Suppressor macrophage treated with lipopolysaccharide for 1 hour (primary cell): ENCODE measurements at regions not wholly inside any gene's neighbourhood (a gene's known extent, or its start where the extent isn't known, plus 50 kb on each side); places are given as distances from the start of the nearest gene placed in this dataset.
"Not testable (repeated sequence)": the region's sequence is repeated elsewhere in the genome, so short reads cannot be mapped to it uniquely, and the experiment has no call there.

Experiments used
- DNase-seq, 3 donors: peaks; one replicate each; pipeline ENCODE4 v3.0.0-alpha.2; 2020 to 2022

DNA sequence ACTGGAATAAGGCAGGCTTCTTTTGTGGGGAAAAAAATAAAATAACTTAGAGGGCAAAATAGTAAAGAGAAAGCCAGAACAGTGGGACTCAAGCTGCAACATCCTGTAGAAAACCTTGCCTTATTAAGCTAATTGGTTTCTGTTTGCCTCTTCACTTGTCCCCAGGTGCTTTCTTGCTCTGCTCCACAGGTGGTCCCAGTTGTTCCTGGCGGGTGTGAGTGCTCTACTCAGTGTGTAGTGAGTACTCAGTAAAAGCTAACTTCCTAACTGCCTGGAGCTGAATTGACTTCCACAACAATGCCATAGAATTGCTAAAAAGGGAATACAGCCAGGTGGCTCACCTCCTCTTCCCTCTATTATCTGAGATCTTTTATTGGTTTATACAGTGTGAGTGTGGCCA lies 930.2 kb downstream of the C4orf33 start:
- no peak for DNase-seq

DNA sequence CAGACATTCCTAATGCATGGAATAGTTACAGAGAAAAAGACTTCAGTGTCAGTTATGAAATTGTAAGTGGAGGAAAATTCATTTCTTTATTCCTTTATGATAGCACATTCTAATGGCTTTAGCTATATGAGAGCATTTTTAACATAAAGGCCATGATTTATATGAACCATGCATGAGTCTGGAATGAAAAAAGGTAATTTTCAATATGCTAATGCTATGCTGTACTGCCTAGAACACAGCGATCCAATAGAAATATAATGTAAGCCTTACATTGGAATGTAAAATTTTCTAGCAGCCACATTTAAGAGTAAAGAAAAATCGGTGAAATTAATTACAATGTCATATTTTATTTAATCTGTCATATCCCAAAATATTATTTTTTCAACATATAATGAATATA lies 932.0 kb downstream of the C4orf33 start:
- DNase-seq: no peak

DNA sequence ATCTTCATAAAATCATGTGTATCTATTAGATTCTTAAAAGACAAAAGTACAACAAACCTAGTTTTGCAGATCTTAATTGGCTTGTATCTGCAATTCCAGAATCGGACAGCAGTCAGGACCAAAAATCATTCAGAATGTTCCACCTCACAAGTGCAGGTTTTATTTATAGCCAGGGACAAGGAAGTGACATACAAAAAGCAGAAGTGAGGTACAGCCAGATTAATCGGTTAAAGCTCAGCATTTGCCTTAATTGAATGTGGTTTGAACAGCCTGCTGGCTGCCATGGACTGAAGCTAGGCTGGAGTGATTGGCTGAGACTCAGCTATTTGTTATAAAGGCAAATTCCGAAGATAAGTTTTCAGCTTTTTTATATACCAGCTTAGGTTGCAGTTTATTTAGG lies 932.6 kb downstream of the C4orf33 start:
- peak in 2 of 3 donors; percentile 1 to 4 for DNase-seq

DNA sequence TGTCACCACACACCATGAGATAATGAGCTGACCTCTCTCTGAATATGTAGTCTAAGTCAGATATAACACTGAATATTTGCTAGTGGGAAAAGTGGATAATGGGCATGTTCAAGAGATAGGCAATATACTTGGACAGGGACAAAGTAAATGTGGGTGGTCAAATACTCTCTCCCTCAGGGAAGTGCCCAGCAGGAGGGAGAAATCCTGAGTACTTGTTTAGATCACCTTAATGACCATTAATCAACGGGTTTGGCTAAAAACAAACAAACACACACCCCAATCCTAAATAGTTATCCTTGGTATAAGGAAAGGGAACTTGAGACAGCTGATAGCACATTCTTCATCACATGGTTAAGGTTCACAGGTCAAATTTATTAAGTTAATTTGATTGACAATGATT lies 933.5 kb downstream of the C4orf33 start:
- no peak for DNase-seq

DNA sequence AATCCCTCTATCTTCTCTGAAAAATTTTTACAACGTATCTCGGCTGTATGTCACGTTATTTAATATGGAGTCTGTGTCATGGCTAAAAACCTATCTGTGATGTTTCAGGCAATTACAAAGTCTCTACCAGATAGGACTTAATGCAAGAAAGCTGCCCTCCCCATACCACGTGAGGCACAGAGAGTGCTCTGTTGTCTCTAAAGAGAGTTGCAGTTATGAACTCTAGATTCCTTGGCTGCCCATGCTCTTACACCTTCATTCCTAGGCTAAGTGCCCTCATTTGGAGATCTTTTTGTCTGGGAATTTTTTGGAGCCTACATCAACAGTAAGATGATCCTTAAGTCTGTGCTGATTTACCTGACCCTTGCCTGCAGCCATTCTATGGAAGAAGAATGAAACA lies 935.9 kb downstream of the C4orf33 start:
- no peak for DNase-seq

DNA sequence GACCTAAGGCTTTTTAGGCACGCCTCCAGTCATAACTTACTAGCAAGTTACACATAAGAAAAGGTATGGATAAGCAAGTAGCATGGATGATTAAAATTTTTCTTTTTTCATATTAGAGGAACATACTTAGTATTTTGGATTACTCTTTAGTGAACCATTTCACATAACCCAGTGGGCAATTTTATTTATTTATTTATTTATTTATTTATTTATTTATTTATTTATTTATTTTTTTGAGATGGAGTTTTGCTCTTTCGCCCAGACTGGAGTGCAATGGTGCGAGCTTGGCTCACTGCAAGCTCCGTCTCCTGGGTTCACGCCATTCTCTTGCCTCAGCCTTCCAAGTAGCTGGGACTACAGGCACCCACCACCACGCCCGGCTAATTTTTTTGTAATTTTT lies 937.7 kb downstream of the C4orf33 start:
- DNase-seq: not testable (repeated sequence)

DNA sequence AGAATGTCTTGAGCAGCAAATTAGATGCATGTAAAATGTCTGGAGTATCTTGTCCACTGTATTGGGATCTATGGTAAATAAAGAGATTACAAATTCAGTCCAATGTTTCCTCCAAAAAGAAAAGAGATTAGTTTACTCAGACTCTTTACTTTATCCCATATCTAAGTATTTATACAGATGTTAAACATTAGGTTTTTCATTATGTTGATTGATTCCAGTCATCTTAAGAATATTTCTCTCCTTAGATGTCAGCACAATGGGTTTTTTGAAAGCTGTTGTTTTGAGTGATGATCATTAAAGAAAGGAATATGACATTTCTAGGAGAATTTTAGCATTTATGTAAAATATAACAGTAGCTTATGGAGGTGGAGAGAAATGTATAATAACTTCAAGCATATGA lies 938.9 kb downstream of the C4orf33 start:
- no peak for DNase-seq

DNA sequence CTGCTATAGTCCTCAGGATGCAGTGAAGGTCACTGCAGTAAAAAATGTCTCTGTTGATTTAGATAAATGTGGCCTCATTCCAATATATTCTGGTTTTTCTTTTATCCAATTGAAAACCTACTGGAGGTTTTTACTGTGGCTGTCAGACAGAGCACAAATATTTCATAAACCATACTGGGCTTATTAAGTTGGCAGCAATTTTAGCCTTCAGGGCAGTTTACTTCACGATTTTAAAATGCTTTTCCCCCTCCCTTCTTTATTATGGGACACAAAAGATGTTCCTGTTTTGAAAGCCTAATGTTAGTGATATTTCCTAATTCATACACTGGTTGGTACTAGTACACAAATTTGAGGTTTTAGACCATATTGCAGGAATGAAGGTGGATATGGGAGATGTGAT lies 939.4 kb downstream of the C4orf33 start:
- no peak for DNase-seq

DNA sequence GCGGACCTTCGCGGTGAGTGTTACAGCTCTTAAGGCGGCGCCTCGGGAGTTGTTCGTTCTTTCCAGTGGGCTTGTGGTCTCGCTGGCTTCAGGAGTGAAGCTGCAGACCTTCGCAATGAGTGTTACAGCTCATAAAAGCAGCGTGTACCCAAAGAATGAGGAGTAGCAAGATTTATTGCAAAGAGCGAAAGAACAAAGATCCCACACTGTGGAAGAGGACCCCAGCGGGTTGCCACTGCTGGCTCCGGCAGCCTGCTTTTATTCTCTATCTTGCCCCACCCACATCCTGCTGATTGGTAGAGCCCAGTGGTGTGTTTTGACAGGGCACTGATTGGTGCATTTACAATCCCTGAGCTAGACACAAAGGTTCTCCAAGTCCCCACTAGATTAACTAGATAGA lies 941.9 kb downstream of the C4orf33 start:
- not testable (repeated sequence) for DNase-seq

DNA sequence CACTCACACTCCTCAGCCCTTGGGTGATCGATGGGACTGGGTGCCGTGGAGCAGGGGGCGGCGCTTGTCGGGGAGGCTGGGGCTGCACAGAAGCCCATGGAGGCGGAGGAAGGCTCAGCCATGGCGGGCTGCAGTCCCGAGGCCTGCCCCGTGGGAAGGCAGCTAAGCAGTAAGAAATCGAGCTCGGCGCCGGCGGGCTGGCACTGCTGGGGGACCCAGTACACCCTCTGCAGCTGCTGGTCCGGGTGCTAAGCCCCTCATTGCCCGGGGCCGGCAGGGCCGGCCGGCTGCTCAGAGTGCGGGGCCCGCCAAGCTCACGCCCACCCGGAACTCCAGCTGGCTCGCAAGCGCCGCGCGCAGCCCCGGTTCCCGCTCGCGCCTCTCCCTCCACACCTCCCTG lies 942.6 kb downstream of the C4orf33 start:
- not testable (repeated sequence) for DNase-seq

DNA sequence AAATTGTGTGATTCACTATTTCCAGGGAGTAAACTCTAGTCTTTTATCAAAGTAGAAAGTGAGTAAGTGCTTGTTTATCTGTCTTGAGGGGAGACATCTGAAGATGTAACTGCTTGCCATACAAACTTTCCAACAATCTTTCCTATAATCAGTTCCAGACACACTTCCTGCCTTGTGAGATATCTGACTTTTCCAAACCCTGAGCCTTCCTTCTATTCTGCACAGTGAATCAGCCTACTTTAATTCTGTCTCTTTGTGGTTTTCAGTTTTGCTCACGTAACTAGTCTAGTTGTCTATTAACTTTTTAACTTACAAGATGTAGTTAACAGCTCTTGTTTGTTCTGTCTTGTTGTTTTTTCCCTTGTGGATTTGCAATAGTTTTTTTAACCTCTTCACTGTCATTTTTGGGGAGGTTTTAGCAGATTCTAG lies 947.8 kb downstream of the C4orf33 start:
- no peak for DNase-seq

DNA sequence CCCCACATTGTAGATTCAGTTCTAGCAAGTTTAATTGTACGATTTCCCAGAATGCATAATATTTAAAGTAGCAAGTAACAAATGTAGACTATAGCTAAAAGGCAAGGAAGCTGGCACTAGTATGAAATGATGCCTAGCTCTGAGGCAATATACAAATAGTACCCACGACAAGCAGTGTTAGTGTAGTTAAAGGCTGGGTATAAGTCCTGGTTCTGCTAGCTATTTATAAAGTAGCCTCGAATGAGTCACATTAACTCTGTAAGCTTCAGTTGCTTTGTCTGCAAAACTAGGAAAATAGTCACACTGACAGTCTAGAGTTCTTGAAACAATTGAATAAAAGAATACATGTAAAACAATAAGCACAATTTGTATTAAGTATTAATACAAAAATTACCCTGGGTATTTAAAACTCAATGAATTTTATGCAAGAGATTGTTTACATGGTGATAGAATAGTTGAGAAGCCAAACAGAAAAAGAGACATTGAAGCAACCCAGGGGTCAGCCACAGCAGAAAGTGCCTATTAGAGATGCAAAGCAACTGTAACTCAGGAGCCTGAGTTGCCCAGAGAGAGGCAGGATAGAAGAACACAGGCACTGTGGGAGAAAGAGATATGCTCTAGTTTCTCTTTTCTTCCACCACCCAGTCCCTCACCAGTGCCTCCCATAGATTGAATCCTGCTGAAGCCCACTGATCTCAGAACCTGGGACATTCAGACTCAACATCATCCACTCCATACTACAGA lies 949.0 kb downstream of the C4orf33 start:
- DNase-seq: no peak

DNA sequence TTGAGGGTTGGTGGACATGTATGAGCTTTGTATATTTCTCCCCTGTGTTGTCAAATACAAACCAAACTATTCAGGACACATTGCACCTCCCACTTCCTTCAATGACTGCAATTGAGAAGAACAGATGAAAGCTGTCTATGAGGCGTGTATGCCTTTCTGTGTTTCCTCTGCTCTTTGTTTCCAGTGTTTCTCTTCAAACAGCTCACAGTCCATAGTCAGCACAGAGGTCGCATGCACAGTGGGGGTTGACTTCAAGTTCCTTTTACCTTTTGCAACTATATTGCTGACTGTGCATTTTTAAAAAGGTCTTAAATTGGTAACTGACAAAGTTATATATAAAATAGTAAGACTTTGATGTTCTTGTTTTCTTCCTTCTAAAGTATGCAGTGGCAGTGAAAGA lies 957.8 kb downstream of the C4orf33 start:
- no peak for DNase-seq

DNA sequence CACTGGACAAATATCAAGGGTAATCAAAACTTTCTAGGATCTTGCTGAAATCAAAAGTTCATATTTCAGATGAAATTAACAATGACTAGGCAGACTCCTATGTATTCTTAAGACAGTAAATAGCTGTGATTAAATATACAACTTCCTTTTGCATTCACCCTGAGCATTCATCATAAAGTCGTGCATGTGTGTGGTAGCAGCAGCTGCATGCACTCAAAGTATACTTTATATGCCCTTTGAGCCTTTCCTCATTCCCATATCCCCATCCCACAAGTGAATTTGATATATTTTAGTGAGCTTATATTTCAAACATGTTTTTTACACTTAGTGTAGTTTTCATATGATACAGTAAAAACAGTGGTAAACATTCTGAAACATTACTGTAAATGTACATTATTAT lies 959.0 kb downstream of the C4orf33 start:
- no peak for DNase-seq

DNA sequence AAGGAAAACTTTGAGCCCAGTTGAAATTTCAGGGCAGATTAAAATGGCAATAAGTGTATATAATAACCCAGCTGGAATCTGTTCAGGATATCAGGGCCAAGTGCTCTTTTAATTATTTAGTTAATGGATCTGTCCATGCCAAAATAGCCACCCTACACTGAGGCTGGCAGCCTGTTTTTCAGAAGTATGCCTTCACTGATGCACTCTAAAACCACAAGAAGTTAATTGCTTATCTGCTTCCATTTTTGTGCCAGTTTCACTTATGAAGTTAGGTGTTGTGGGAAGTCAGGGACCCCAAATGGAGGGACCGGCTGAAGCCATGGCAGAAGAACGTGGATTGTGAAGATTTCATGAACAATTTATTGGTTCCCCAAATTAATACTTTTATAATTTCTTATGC lies 960.3 kb downstream of the C4orf33 start:
- no peak for DNase-seq

DNA sequence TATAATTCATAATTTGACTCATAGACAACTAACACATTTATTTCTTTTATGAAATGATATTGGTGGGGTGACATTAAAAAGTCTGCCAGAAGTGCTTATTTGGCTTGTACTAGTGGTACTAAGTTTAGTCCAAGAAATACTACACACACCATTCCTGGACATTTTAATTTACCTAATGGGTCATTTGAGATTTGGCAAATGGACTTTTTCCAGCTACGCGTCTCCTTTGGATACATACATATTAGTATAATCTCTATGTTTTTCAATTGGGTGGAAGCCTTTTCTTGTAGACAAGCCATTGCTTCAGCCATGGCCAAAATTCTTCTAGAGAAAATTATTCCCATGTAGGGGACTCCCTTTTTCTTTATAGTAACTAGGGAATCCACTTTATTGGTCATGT lies 968.5 kb downstream of the C4orf33 start:
- DNase-seq: no peak

DNA sequence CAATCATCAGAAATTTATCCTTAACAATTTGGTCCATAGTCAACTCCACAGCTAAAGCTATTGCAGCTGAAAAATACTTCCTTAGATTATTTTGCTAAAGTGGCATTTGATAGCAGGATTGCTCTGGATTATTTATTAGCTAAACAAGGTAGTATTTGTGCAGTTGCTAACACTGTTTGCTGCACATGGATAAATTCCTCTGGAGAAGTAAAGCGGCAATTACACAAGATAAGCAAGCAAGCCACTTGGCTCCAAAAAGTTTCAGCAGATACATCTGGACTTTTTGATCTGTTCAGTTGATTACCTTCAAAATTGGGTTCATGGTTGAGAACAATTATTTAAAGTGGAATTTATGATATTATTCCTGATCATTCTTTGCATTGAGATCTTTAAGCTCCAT lies 971.5 kb downstream of the C4orf33 start:
- DNase-seq: no peak

DNA sequence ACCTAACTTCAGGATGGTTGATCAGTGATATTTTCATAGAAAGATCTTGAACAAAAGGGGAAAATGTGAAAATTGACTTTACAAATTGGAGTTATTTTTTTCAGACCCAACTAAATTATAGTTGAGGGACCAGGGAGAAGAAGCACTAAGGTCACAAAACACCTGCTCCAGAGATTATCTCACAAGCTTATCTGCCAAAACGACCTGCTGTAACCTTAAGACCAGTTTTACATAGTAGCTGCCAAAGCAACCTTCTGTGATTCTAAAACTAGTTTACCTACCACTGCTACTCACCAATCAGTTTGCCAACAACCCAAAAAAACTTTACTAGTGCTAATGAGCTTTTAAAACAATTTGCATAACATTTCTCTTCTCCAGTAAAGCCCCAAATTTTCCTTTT lies 972.1 kb downstream of the C4orf33 start:
- no peak for DNase-seq

DNA sequence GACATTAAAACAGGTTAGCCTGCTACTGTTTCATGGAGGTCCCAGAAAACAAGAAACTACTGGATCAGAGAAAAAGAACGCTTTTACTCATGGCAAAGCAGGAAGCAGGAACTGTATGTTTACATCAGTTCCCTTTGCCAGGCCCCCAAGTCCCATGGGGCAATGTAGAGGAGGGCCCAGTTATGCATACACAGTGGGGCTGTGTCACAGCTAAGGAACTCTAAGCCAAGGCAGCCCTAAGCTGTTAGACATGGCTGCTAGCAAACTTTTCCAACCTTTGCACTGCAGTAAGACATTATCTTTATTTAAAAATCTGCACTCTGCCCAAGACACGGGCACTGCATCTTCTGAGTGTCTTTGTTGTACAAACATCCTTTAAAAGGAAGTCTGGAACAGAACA lies 975.8 kb downstream of the C4orf33 start:
- DNase-seq: no peak

DNA sequence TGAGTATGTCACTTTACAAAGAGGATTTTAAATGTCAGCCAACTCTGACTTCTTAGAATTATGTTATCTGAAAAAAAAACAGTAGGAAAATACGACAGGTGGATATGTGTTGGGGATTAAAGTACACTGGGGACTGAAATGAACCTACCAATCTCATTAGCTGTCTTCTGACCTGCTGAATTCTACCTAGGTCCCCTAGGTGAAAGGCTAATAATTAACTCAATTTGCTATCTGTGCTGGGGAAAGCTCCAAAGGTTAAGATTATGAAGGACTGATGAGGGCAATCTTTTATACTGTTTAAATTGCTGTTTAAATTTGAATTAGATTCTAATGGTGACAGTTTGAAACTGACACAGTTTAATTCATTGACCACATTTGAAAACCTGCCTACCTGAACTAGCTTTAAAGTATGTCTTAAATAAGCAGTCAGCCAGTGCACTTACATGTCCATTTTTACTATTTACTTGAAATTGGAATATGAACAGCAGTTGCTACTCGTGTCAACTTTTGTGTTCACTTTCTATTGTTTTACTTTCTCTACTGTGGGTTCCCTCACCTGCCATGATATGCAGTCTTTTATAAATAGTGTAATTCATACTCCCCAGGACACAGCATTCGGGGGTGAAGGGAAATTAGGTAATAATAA lies 977.3 kb downstream of the C4orf33 start:
- DNase-seq: no peak

DNA sequence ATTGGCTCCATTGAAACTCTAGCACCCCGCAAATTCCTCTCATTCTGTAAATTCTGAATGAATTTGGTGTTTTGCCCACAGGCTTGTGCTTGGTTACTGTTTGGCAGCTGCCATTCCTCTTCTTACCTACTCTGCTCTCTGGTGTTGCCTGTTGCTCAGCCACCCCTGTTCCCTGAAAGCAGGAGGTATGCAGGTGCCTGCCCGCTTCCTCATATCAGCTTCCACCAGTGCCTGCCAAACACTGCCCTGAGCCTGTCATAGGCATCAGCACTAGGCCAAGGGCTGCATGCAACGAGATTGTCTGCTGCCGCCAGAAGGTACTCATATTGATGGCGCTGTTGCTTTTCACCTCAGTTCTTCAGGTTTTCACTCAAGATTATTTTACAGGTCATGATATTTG lies 978.1 kb downstream of the C4orf33 start:
- DNase-seq: no peak

DNA sequence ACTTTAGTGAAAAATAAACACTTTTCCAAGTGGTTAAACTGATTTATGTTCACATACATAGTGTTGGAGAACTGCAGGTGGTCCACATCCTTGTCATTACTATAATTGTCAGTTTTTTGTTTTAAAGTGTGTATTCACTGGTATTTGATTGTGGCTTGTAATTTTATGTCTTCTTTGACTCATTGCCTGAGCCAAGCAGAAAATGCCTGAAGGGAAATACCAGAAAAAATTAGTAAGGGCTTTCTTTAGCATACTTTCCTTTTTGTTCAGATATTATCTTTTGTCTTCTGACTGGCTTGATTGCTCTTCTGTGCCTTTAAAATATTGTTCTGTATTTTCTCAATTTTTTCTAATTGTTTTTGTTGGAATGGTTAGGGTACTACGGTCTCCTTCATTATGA lies 981.3 kb downstream of the C4orf33 start:
- no peak for DNase-seq

DNA sequence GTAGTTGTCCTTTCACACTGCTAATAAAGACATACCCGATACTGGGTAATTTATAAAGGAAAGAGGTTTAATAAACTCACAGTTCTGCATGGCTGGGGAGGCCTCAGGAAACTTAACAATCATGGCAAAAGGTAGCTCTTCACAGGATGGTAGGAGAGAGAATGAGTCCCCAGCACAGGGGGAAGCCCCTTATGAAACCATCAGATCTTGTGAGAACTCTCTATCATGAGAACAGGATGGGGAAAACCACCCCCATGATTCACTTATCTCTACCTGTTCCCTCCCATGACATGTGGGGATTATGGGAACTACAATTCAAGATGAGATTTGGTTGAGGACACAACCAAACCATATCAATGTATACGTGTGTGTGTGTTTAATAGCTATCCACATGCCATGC lies 983.1 kb downstream of the C4orf33 start:
- not testable (repeated sequence) for DNase-seq

DNA sequence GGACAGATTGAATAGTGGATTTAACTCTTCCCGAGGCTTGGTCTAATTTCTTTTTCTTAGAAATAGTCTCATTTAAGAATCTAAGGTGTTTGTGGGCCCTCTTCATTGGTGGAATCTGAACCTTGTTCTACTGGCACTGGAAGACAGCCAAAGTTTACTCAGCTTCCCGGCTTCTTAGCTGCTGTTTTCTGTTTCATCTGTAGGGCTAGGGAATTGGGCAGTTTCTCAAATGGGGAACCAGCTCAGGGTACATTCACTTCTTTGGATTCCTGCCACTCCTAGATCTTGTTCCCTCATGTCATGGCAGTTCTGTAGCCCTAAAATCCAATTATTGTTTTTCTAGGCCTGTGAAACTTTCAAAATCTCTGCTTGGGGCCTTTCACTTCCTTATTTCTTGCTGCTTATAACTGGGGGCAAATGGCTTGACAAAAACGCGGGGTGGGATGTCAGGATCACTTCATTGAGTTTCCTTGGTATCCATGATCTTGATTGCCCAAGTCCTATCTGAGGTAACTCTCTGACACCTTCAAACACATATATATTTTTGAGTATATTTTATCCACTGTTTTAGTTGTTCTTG lies 985.0 kb downstream of the C4orf33 start:
- DNase-seq: no peak

DNA sequence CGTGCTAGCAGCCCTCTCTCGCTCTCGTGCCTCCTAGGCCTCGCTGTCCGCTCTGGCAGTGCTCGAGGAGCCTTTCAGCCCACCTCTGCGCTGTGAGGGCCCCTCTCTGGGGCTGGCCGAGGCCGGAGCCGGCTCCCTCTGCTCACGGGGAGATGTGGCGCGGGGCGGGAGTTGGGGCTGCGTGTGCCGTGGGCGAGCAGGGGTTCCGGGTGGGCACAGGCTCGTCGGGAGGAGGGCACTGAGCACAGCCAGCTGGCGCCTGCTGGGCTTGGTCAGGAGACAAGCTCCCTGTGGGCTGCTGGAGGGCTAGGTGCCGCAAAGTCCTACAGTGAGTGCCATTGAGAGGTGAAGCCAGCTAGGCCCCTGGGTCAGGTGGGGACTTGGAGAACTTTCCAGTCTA lies 994.5 kb downstream of the C4orf33 start:
- no peak for DNase-seq
